Activated CD4-positive, alpha-beta T cell treated with anti-CD3 and anti-CD28 coated beads for 36 hours (primary cell): ENCODE measurements at regions not wholly inside any gene's neighbourhood (a gene's known extent, or its start where the extent isn't known, plus 50 kb on each side); places are given as distances from the start of the nearest gene placed in this dataset.
"Not testable (repeated sequence)": the region's sequence is repeated elsewhere in the genome, so short reads cannot be mapped to it uniquely, and the experiment has no call there.

Source experiments
- ATAC-seq: fragments of 200-7000 bp; cut with Tn5 transposase; one replicate; pipeline ENCODE4 v1.10.0; 2021; ENCODE audit warnings: mild to moderate bottlenecking, moderate library complexity
- CTCF ChIA-PET: fragments of 350-600 bp; sonication (Branson Sonifier 250); formaldehyde crosslinking; loops from one replicate; lab custom pipeline; 2021; ENCODE audit warnings: antibody characterized with exemption; lab: Charles Lee
- POLR2A ChIA-PET: fragments of 350-600 bp; sonication (Branson Sonifier 250); formaldehyde crosslinking; loops from one replicate; lab custom pipeline; 2021; ENCODE audit warnings: antibody characterized with exemption, inconsistent platforms; lab: Charles Lee
- DNase-seq: peaks from one replicate; pipeline ENCODE4 v3.0.0-alpha.2; 2020
- H3K27ac Mint-ChIP-seq: one replicate; pipeline ENCODE4 v1.8.0; 2021; ENCODE audit warnings: mixed read lengths
- H3K27me3 Mint-ChIP-seq: one replicate; pipeline ENCODE4 v1.8.0; 2021; ENCODE audit warnings: mixed read lengths
- H3K36me3 Mint-ChIP-seq: one replicate; pipeline ENCODE4 v1.8.0; 2021; ENCODE audit warnings: low read depth, mixed read lengths
- H3K4me1 Mint-ChIP-seq: one replicate; pipeline ENCODE4 v1.8.0; 2021; ENCODE audit warnings: mixed read lengths
- H3K4me3 Mint-ChIP-seq: one replicate; pipeline ENCODE4 v1.8.0; 2021; ENCODE audit warnings: mild to moderate bottlenecking, moderate library complexity, mixed read lengths
- H3K9me3 Mint-ChIP-seq: one replicate; pipeline ENCODE4 v1.8.0; 2021; ENCODE audit warnings: low read depth, mixed read lengths
- intact Hi-C, 2 experiments: fragments of 100-400 bp; cut with DNase I in 1 of 2; cut with micrococcal nuclease in 1 of 2; formaldehyde crosslinking; loops; one replicate each; pipeline versions ENCODE4 v1.14.2 to v1.15.1; 2022 to 2024; cut with DNase I, micrococcal nuclease

DNA sequence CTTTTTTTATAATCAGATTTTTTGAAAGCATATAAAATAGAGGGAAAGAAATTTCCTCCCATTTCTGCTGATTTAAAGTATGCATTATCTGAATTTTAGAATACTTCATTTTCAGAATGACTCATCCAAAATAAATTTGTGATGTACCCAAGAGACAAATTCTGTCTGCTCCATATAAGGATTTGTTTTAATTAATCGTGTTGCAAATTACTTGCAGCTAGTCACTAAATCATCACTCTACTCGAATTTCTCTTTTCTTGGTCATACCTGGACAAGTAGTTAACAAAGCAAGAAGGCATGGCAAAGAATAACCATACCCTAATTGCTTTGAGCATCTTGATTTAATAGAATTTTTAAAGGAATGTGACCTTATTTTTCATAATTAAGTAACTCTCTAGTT, 284.1 kb upstream of the GRAMD2B start:
- Mint-ChIP-seq H3K36me3 (no peaks in the 10 kb centered on the region), H3K4me3 (no peak overlapping the region), H3K4me1 (no peaks in the 10 kb centered on the region), H3K9me3 (peaks cover 9% of the 10 kb centered on the region), H3K27ac (no peak overlapping the region), H3K27me3 (no peaks in the 10 kb centered on the region)
- ChIA-PET CTCF (no interaction called here), POLR2A (no interaction called here)
- DNase-seq (no peak), ATAC-seq (no peak)
- intact Hi-C loops, result no loop called here

- Mint-ChIP-seq H3K27me3 (no peaks in the 10 kb centered on the region), H3K4me1 (no peaks in the 10 kb centered on the region), H3K27ac (no peak overlapping the region), H3K4me3 (no peak overlapping the region), H3K9me3 (peaks cover 7% of the 10 kb centered on the region), H3K36me3 (no peaks in the 10 kb centered on the region)
- ATAC-seq (no peak), DNase-seq (no peak)
- intact Hi-C loops, result no loop called here
- ChIA-PET POLR2A (no interaction called here), CTCF (no interaction called here)
Measured at GRCh38 chr5:126139773-126140172, 283.4 kb upstream of the GRAMD2B start.

DNA sequence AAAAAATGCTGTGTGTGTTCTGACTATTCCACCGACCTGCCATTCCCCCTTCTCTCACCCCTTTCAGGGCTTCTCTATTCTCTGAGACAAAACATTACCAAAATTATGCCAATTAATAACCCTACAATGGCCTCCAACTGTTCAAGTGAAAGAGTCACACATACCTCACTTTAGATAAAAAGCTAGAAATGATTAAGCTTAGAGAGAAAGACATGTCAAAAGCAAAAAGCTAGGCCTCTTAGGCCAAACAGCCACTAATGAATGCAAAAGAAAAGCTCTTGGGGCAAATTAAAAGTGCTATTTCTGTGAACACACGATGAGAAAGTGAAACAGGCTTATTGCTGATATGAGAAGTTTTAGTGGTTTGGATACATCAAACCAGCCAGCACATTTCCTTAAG, 279.6 kb upstream of the GRAMD2B start:
- CTCF ChIA-PET, result no interaction called here
- Mint-ChIP-seq H3K27me3 (no peaks in the 10 kb centered on the region), H3K27ac (no peak overlapping the region), H3K36me3 (no peaks in the 10 kb centered on the region), H3K4me3 (no peak overlapping the region), H3K4me1 (no peaks in the 10 kb centered on the region), H3K9me3 (peaks cover 13% of the 10 kb centered on the region)
- no peak for ATAC-seq
- no peak for DNase-seq
- intact Hi-C loops, result no loop called here
- POLR2A ChIA-PET, result no interaction called here

DNA sequence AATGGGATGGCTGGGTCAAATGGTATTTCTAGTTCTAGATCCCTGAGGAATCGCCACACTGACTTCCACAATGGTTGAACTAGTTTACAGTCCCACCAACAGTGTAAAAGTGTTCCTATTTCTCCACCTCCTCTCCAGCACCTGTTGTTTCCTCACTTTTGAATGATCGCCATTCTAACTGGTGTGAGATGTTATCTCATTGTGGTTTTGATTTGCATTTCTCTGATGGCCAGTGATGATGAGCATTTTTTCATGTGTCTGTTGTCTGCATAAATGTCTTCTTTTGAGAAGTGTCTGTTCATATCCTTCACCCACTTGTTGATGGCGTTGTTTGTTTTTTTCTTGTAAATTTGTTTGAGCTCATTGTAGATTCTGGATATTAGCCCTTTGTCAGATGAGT, 272.9 kb upstream of the GRAMD2B start:
- CTCF ChIA-PET, H3K4me1 Mint-ChIP-seq, intact Hi-C loops, H3K27ac Mint-ChIP-seq, H3K27me3 Mint-ChIP-seq, DNase-seq, H3K36me3 Mint-ChIP-seq, ATAC-seq, H3K4me3 Mint-ChIP-seq, POLR2A ChIA-PET: not testable (repeated sequence)
- peaks cover 12% of the 10 kb centered on the region for H3K9me3 Mint-ChIP-seq

DNA sequence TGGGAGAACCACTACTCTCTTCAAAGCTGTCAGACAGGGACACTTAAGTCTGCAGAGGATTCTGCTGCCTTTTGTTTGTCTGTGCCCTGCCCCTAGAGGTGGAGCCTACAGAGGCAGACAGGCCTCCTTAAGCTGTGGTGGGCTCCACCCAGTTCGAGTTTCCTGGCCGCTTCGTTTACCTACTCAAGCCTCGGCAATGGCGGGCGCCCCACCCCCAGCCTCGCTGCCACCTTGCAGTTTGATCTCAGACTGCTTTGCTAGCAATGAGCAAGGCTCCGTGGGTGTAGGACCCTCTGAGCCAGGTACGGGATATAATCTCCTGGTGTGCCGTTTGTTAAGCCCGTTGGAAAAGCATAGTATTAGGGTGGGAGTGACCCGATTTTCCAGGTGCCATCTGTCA, 267.9 kb upstream of the GRAMD2B start:
- POLR2A ChIA-PET, H3K27me3 Mint-ChIP-seq, CTCF ChIA-PET, ATAC-seq, H3K36me3 Mint-ChIP-seq, intact Hi-C loops, H3K4me1 Mint-ChIP-seq, H3K27ac Mint-ChIP-seq, DNase-seq, H3K4me3 Mint-ChIP-seq: not testable (repeated sequence)
- H3K9me3 Mint-ChIP-seq, result peaks cover 16% of the 10 kb centered on the region

- ChIA-PET POLR2A (no interaction called here), CTCF (no interaction called here)
- Mint-ChIP-seq H3K36me3 (no peaks in the 10 kb centered on the region), H3K4me1 (no peaks in the 10 kb centered on the region), H3K27ac (no peak overlapping the region), H3K27me3 (no peaks in the 10 kb centered on the region), H3K9me3 (peaks cover 24% of the 10 kb centered on the region), H3K4me3 (no peak overlapping the region)
- intact Hi-C loops, result no loop called here
- ATAC-seq (no peak), DNase-seq (no peak)
Measured at GRCh38 chr5:126166368-126166767, 256.8 kb upstream of the GRAMD2B start.

- CTCF ChIA-PET, result no interaction called here
- peaks cover 28% of the 10 kb centered on the region for H3K9me3 Mint-ChIP-seq
- ATAC-seq (no peak), DNase-seq (no peak)
- no peaks in the 10 kb centered on the region for H3K36me3 Mint-ChIP-seq
- no peaks in the 10 kb centered on the region for H3K27me3 Mint-ChIP-seq
- H3K4me1 Mint-ChIP-seq, result no peaks in the 10 kb centered on the region
- POLR2A ChIA-PET, result no interaction called here
- no peak overlapping the region for H3K27ac Mint-ChIP-seq
- intact Hi-C loops, result no loop called here
- H3K4me3 Mint-ChIP-seq, result no peak overlapping the region
Measured at GRCh38 chr5:126168785-126169184, 254.4 kb upstream of the GRAMD2B start.

- ChIA-PET CTCF (no interaction called here), POLR2A (no interaction called here)
- no peak for DNase-seq
- Mint-ChIP-seq H3K9me3 (peaks cover 22% of the 10 kb centered on the region), H3K4me1 (no peaks in the 10 kb centered on the region), H3K27ac (no peak overlapping the region), H3K36me3 (no peaks in the 10 kb centered on the region), H3K27me3 (no peaks in the 10 kb centered on the region), H3K4me3 (no peak overlapping the region)
- intact Hi-C loops, result no loop called here
- no peak for ATAC-seq
Measured at GRCh38 chr5:126171916-126172315, 251.3 kb upstream of the GRAMD2B start.

GRCh38 chr5:126172812-126173211, 250.4 kb upstream of the GRAMD2B start:
- CTCF ChIA-PET, result interaction anchor here (0.8 kb wide), 1 partner anchor 1215 kb away, joined by 3 read pairs; no protein-coding TSS in a partner anchor
- peaks cover 17% of the 10 kb centered on the region for H3K9me3 Mint-ChIP-seq
- DNase-seq (no peak), ATAC-seq (no peak)
- POLR2A ChIA-PET, result no interaction called here
- H3K27ac Mint-ChIP-seq, result no peak overlapping the region
- H3K4me1 Mint-ChIP-seq, result no peaks in the 10 kb centered on the region
- no peaks in the 10 kb centered on the region for H3K36me3 Mint-ChIP-seq
- intact Hi-C loops, result no loop called here
- no peak overlapping the region for H3K4me3 Mint-ChIP-seq
- H3K27me3 Mint-ChIP-seq, result no peaks in the 10 kb centered on the region

DNA sequence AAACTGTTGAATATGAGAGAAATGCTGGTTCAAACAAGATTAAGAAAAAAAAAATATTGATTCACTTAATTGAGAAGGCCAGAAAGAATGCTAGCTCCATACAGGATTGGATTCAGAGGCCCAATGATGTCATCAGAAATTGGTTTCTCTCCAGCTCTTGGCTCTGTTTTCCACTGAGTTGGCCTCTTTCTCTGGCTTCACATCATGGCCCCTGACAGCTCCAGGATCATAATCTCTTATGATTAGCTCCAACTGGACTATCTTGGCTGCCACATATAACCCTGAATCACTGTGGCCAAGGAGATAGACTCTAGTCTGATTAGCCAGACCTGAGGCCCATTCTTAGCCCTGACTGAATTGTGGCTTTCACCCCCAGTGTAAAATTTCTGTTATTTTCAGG, 244.7 kb upstream of the GRAMD2B start:
- ATAC-seq, result no peak
- POLR2A ChIA-PET, result no interaction called here
- CTCF ChIA-PET, result no interaction called here

GRCh38 chr5:126182971-126183695, 240.1 kb upstream of the GRAMD2B start:
- Mint-ChIP-seq H3K27ac (no peak overlapping the region), H3K27me3 (no peaks in the 10 kb centered on the region), H3K4me3 (no peak overlapping the region), H3K9me3 (peaks cover 4% of the 10 kb centered on the region), H3K4me1 (no peaks in the 10 kb centered on the region), H3K36me3 (no peaks in the 10 kb centered on the region)
- intact Hi-C loops, result no loop called here
- no peak for ATAC-seq
- no peak for DNase-seq
- ChIA-PET POLR2A (no interaction called here), CTCF (no interaction called here)

More for the DNA sequence above, 244.7 kb upstream of the GRAMD2B start:
- intact Hi-C loops, result no loop called here
- H3K27ac Mint-ChIP-seq, result no peak overlapping the region
- H3K36me3 Mint-ChIP-seq, result no peaks in the 10 kb centered on the region
- no peak for DNase-seq
- no peaks in the 10 kb centered on the region for H3K4me1 Mint-ChIP-seq
- H3K9me3 Mint-ChIP-seq, result peaks cover 9% of the 10 kb centered on the region
- H3K27me3 Mint-ChIP-seq, result no peaks in the 10 kb centered on the region
- no peak overlapping the region for H3K4me3 Mint-ChIP-seq

GRCh38 chr5:126184474-126184873, 238.7 kb upstream of the GRAMD2B start:
- DNase-seq (no peak), ATAC-seq (no peak)
- H3K4me1 Mint-ChIP-seq, result no peaks in the 10 kb centered on the region
- no peak overlapping the region for H3K27ac Mint-ChIP-seq
- no peaks in the 10 kb centered on the region for H3K36me3 Mint-ChIP-seq
- CTCF ChIA-PET, result no interaction called here
- intact Hi-C loops, result no loop called here
- POLR2A ChIA-PET, result no interaction called here
- no peaks in the 10 kb centered on the region for H3K27me3 Mint-ChIP-seq
- peaks cover 4% of the 10 kb centered on the region for H3K9me3 Mint-ChIP-seq
- H3K4me3 Mint-ChIP-seq, result no peak overlapping the region
